ENCODE measurements at regions not wholly inside any gene's neighbourhood (a gene's known extent, or its start where the extent isn't known, plus 50 kb on each side); places are given as distances from the start of the nearest gene placed in this dataset.

DNA sequence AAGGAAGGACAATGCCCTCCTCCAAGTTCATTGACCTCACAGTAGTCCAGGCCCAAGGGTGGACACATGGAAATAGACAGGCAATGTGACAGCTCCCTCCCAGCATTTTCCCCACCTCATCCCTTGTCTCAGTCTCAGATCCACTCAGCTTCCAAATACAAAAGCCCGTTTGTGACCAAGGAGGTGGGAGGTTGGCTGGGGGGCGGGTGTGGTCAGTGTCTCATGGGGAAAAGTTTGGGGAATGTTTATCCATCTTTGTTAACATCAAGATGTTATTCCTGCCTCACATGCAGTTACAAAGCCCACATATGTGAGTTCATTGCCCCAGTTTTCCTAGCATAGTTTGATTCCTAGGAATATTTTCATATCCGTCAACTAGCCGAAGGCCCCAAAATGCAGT lies 338.5 kb upstream of the PPP2R3A start:
- H3K36me3 ChIP-seq (ENCODE audit: control insufficient read depth in 4 of 4, insufficient read depth in 3 of 4, low read depth in 1 of 4, low read length in 3 of 4) = no peaks in the 10 kb centered on the region
- H3K9ac ChIP-seq (ENCODE audit: low read depth in 1 of 2, low read length in 2 of 2) = no peak overlapping the region
- H3K4me1 ChIP-seq (ENCODE audit: control insufficient read depth in 4 of 4, insufficient read depth in 4 of 4, low read length in 3 of 4) = no peaks in the 10 kb centered on the region
- no peak overlapping the region for H3K27ac ChIP-seq (ENCODE audit: low read depth in 1 of 2, low read length in 2 of 2)
- H3K27me3 ChIP-seq (ENCODE audit: control insufficient read depth in 4 of 4, insufficient read depth in 4 of 4, low read length in 3 of 4) = no peaks in the 10 kb centered on the region
- 78% methylated on average over 4 of the region's 4 CpGs for WGBS
- no peak overlapping the region for H3K4me3 ChIP-seq (ENCODE audit: low read depth in 1 of 3, low read length in 3 of 3)
- H3K9me3 ChIP-seq (ENCODE audit: control insufficient read depth in 4 of 4, low read length in 3 of 4) = no peaks in the 10 kb centered on the region
- DNase-seq (ENCODE audit: low spot score) = no peak
- no peak for TF ChIP-seq EGR1 (IDR thresholded peaks at IDR 0.05; ENCODE audit: low read depth in 2 of 2)

DNA sequence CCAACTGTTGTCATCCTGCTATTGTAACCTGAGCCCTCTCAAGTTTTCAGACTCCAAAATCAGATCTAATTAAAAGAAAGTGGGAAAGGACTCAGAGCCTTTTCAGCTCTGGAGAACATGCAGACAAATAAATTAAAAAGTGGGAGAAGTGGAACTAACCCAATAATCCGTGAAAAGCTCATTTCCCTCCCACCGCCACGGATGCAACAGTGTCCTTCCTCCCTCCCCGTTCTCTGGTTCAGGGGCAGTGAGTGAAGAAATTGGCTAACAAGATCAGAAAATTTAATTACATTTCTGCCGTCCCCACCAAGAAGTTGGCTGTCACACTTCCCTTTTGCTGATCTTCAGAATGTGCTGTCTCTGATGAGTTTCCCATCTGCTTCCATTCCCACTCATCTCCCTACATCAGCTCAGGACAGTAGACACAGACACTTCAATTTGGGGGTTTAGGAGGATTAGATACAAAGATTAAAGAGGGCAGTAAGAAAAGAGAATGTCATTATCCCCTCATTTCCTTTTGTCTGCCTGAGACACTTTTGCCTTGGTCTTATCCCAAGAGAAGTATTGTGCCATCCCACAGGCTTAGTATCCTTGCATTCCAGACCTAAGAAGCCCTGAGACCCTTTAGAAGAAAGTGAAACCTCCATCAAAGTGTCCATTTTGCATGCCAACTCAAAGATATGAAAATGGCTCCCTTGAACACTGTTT lies 335.7 kb upstream of the PPP2R3A start:
- TF ChIP-seq, protein P1, sequence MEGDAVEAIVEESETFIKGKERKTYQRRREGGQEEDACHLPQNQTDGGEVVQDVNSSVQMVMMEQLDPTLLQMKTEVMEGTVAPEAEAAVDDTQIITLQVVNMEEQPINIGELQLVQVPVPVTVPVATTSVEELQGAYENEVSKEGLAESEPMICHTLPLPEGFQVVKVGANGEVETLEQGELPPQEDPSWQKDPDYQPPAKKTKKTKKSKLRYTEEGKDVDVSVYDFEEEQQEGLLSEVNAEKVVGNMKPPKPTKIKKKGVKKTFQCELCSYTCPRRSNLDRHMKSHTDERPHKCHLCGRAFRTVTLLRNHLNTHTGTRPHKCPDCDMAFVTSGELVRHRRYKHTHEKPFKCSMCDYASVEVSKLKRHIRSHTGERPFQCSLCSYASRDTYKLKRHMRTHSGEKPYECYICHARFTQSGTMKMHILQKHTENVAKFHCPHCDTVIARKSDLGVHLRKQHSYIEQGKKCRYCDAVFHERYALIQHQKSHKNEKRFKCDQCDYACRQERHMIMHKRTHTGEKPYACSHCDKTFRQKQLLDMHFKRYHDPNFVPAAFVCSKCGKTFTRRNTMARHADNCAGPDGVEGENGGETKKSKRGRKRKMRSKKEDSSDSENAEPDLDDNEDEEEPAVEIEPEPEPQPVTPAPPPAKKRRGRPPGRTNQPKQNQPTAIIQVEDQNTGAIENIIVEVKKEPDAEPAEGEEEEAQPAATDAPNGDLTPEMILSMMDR (IDR thresholded peaks at IDR 0.05; ENCODE audit: low read depth, low read length, missing input control) = no peak
- TF ChIP-seq NR2F2 (IDR thresholded peaks at IDR 0.05) (no peak), GABPA (IDR thresholded peaks at IDR 0.05 in 1 of 2, conservative IDR thresholded peaks at IDR 0.05 in 1 of 2) (no peak), FOXA1 (IDR thresholded peaks at IDR 0.05) (no peak), HNF4G (IDR thresholded peaks at IDR 0.05) (no peak), FOXA2 (IDR thresholded peaks at IDR 0.05) (no peak), RAD21 (IDR thresholded peaks at IDR 0.05) (no peak), RXRA (IDR thresholded peaks at IDR 0.05) (no peak), YY1 (IDR thresholded peaks at IDR 0.05) (no peak), SP1 (IDR thresholded peaks at IDR 0.05) (no peak), HNF4A (conservative IDR thresholded peaks at IDR 0.05) (no peak), EGR1 (IDR thresholded peaks at IDR 0.05; ENCODE audit: low read depth in 2 of 2) (no peak), JUND (IDR thresholded peaks at IDR 0.05) (no peak), TAF1 (conservative IDR thresholded peaks at IDR 0.05) (no peak)
- TF ChIP-seq, protein P2, sequence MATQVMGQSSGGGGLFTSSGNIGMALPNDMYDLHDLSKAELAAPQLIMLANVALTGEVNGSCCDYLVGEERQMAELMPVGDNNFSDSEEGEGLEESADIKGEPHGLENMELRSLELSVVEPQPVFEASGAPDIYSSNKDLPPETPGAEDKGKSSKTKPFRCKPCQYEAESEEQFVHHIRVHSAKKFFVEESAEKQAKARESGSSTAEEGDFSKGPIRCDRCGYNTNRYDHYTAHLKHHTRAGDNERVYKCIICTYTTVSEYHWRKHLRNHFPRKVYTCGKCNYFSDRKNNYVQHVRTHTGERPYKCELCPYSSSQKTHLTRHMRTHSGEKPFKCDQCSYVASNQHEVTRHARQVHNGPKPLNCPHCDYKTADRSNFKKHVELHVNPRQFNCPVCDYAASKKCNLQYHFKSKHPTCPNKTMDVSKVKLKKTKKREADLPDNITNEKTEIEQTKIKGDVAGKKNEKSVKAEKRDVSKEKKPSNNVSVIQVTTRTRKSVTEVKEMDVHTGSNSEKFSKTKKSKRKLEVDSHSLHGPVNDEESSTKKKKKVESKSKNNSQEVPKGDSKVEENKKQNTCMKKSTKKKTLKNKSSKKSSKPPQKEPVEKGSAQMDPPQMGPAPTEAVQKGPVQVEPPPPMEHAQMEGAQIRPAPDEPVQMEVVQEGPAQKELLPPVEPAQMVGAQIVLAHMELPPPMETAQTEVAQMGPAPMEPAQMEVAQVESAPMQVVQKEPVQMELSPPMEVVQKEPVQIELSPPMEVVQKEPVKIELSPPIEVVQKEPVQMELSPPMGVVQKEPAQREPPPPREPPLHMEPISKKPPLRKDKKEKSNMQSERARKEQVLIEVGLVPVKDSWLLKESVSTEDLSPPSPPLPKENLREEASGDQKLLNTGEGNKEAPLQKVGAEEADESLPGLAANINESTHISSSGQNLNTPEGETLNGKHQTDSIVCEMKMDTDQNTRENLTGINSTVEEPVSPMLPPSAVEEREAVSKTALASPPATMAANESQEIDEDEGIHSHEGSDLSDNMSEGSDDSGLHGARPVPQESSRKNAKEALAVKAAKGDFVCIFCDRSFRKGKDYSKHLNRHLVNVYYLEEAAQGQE (IDR thresholded peaks at IDR 0.05) = no peak
- TF ChIP-seq, protein P3, sequence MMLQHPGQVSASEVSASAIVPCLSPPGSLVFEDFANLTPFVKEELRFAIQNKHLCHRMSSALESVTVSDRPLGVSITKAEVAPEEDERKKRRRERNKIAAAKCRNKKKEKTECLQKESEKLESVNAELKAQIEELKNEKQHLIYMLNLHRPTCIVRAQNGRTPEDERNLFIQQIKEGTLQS (IDR thresholded peaks at IDR 0.05) = no peak
- TF ChIP-seq, protein P4, sequence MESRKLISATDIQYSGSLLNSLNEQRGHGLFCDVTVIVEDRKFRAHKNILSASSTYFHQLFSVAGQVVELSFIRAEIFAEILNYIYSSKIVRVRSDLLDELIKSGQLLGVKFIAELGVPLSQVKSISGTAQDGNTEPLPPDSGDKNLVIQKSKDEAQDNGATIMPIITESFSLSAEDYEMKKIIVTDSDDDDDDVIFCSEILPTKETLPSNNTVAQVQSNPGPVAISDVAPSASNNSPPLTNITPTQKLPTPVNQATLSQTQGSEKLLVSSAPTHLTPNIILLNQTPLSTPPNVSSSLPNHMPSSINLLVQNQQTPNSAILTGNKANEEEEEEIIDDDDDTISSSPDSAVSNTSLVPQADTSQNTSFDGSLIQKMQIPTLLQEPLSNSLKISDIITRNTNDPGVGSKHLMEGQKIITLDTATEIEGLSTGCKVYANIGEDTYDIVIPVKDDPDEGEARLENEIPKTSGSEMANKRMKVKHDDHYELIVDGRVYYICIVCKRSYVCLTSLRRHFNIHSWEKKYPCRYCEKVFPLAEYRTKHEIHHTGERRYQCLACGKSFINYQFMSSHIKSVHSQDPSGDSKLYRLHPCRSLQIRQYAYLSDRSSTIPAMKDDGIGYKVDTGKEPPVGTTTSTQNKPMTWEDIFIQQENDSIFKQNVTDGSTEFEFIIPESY (IDR thresholded peaks at IDR 0.05) = no peak
- TF ChIP-seq, protein P5, sequence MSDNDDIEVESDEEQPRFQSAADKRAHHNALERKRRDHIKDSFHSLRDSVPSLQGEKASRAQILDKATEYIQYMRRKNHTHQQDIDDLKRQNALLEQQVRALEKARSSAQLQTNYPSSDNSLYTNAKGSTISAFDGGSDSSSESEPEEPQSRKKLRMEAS (IDR thresholded peaks at IDR 0.05) = no peak
- Histone ChIP-seq H3K9me3 (ENCODE audit: control insufficient read depth in 4 of 4, low read length in 3 of 4) (no peaks in the 10 kb centered on the region), H3K9ac (ENCODE audit: low read depth in 1 of 2, low read length in 2 of 2) (no peak overlapping the region), H3K4me3 (ENCODE audit: low read depth in 1 of 3, low read length in 3 of 3) (no peak overlapping the region), H3K4me1 (ENCODE audit: control insufficient read depth in 4 of 4, insufficient read depth in 4 of 4, low read length in 3 of 4) (no peaks in the 10 kb centered on the region), H3K36me3 (ENCODE audit: control insufficient read depth in 4 of 4, insufficient read depth in 3 of 4, low read depth in 1 of 4, low read length in 3 of 4) (no peaks in the 10 kb centered on the region), H3K27ac (ENCODE audit: low read depth in 1 of 2, low read length in 2 of 2) (no peak overlapping the region), H3K27me3 (ENCODE audit: control insufficient read depth in 4 of 4, insufficient read depth in 4 of 4, low read length in 3 of 4) (no peaks in the 10 kb centered on the region)
- no peak for DNase-seq (ENCODE audit: low spot score)
- 67% methylated on average over 5 of the region's 5 CpGs for WGBS

Measured in liver (tissue), 8 donors.